NCI-H748 (cell line): ENCODE measurements at regions not wholly inside any gene's neighbourhood (a gene's known extent, or its start where the extent isn't known, plus 50 kb on each side); places are given as distances from the start of the nearest gene placed in this dataset.

ENCODE experiments used
- DNase-seq: peaks from one replicate; lab custom pipeline; 2025; ENCODE audit not compliant: unreplicated experiment; lab: John Stamatoyannopoulos, UW

DNA sequence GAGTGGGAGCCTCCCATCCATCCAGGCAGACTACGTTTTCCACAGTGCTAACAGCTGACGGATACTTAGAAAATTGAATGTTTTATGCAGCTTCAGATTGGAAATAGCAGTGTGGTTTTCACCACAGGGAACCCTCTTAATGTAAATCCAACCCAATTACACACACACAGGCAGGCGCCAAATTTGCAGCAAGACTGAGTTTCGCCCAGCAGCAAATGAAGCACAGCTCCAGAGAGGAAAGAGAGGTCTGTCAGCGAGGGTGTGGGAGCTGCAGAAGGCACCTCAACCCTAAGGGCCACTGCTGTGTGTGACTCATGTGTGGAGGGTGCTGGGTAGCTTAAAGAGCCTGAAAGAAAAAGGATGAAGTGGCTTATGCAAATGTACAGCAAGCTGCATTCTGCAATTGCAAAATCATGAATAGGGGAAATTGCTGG is 365.7 kb downstream of the MAFB start:
- DNase-seq, result peak; percentile 61

DNA sequence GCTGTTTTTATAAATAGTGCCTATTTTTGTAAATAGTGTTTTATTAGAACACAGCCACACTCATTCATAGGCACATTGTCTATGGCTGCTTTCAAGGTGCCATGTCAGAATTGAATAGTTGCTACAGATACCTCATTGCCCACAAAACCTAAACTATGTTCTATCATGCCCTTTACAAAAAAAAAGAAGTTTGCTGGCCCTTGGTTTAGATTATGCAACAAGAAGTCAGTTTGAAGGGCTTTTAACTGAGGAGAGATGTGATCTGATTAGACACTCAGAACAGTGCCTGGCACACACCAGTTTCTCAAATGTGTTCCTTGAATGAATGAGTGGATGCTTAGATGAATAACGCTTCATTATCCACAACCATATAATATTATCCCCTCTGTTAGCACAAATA is 366.1 kb downstream of the MAFB start:
- DNase-seq, result no peak

DNA sequence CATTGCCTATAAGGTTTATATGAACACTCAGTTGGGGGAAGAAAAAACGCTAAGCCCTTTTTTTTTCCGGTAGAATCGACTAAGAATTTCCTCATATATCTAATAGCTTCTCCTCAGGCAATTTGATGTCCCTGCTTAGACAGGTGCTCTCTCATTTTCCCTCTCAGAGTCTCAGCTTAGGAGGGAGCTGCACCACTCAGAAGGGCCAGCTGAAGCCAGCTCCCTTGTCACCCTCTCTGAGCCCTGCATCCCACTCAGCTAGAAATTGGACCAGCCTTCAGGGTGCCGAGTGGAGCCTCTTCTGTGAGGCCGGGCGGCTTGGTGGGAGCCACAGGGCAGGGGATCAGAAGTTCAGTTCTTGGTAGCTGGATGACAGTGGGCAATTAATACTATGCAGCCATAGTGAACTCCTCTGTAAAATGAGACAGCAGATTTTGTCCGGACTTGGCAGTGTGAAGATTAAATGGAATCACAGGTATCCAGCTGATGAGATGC is 368.5 kb downstream of the MAFB start:
- no peak for DNase-seq

DNA sequence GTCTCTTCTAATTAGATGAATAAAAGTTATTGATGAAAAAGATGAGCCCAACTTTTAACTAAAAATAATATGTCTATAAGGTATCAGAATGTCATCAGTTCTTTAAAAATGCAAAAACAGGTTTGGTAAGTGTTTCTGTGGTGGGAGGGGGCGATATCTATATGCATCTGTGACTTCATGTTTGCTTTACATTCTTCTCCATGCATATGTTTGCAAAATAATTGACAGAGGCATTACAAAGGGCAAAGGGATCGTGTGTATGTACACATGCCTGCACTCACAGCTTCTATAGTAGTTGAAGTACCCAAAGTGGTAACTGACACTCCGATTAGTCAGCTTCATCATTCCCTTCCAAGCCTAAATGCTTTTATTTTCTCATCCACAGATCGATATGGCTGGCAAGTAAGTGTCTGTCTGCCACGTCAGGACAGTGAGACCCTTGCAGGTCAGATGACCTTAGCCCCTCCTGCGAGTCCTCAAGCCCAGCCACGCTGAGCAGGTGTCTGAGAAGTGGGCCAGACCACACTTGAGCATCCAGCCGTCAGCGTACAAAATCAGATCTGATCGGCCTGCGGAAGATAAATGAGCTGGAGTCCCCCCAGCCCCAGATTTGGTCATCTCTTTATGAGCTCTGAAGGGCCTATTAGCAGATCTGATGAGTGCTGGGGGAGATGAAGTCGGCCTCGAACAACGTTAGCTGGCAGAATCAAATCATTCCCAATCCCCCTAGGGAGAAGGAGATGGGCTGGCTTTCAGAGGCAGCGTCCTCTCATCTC is 369.1 kb downstream of the MAFB start:
- peak; percentile 70 for DNase-seq

DNA sequence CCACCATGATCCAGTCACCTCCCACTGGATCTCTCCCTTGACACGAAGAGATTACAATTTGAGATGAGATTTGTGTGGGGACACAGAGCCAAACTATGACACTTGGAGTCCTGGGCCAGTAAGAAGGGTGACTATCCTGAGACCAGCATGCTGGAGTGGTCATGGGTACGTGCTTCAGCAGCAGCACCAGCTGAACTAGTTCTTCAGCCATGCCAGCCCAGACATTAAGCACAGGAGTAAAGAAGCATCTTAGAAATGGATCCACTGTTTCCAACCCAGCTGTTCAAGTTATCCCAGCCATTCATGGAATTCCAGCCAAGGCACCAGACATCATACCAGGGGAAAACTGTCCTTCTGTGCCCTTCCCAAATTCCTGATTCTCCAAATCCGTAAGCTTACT is 370.0 kb downstream of the MAFB start:
- DNase-seq, result no peak

DNA sequence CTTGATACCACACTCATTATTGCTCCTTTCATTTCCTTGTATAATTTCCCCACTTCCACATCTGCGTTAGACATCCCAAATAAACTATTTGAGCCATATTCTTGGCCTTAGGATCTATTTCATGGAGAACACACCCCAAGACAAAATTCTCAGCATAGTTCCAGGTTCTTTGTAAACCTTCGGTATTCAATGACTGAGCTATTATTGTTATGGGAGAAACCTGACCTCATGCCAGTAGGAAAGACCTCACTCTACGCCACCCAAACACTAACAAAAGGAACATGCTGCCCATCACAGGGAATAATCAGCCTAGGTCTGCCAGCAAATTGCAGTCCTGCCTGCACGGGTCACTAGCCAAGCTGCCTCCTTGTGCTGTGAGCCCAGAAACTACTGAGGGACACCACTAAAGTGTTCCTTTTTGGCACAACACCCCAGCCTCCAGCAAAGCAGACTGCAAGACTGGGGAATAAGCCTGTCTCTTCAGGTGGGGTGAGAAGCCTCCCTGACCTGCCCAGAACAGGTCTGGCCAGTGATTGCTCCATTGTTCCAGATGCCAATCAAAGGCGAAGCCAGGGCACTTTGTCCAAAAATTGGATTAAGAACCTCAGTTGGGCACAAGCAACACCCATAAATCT is 371.8 kb downstream of the MAFB start:
- DNase-seq, result no peak

DNA sequence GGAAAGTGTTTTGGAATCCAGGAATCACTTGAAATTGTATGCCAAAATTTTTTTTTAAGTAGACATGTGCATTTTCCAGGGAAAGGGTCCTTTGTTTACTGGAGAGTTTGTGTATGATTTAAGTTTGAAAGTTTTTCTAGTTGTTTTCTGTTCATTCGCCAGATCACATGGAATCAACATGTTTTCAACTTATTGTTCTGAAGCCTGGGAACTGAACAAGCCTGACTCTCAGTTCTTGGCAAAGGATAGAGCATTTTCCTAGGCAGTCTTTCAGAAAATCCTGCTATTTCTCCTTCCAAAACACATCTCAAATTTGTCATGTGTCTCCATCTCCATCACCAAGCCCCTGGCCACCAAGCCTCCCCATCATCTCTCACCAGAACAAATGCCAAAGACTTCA is 374.8 kb downstream of the MAFB start:
- no peak for DNase-seq

DNA sequence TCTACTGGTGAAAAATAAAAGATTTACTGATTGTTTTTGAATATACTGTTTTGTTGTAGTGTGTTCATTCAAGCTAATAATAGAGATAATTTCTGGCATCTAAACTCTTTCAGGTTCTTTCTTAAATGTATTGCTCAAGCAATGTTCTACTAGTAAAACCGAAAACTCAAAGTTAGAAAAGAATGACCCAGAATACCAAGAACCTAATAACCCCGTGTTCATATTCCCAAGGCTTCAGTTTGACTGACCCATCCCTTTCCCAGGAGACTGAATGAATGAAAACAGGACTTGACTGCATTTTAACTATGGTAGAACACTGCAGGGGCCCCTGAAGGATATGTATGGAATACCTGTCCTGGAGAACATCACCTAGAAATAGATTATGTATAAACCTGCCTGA is 375.3 kb downstream of the MAFB start:
- no peak for DNase-seq

DNA sequence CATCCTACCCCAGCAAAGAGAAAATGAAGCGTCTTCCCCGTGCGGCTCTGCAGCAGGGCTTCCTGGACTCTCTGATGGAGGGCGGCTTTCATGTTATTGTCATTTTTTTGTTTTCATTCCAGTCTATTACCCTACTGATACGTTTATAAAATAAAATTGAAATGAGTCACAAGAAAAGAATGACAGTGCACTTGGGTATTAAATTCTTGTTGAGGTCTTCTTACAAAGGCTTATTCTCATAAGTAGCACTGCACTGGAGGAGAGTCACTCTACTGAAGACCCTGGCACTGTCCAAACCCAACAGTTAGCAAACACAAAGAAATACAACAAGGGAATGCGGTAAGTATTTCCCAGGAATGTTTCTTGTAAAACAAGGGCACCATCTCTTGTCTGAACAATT is 379.3 kb downstream of the MAFB start:
- no peak for DNase-seq

DNA sequence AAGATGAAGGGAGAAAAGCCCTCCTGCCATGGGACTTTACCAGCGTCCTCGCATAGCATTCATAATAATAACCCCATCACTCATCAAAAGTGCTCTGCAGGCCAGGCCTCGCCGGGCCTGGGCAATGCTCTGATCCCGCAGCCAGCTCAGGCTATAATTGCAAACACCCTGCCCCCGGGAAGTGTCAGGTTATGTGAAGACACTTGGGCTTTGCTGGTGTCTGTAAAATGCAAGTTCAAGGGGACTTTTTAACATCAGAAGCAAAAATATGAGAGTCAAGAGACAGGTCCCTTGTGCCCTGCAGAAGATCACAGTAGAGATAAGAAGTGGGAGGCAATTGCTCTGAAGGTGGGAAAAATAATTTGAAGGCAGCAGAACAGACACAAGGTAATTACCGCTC is 381.0 kb downstream of the MAFB start:
- no peak for DNase-seq

DNA sequence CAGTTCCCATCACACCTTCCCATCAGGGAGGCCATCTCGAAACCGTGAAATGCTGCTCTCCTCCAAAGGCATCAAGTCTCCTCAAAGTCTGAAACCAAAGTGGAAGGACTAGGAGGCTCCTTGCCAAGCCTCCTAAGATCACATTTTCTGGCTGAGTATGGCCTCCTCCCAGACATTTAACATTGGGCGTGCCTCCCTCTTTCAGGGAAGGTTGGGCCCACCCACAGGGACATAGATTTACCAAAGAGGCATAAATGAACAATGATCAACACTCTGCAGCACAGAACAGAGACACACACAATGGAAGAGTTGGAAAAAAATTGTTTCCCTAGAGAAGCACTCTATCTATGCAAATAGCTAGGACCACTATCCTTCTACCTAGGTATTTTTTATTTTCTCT is 381.8 kb downstream of the MAFB start:
- no peak for DNase-seq

DNA sequence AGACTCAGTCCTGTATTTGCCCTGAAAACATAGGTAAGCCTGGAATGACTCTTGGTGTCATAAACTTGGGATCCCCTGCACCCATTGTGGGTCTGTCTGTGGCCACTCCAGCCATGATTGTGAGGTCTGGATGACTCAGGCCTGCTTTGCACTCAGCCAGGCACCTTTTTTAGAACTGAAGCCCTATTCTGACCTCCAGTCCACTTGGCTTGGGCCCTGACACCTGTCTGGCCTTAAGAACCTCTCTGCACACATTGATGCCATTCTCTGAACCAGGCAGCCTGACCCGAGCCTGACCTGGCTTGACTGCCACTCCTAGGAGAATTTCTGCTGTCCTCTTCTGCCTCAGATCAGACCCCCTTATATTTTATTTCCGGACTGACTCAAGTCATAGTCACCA is 383.7 kb downstream of the MAFB start:
- DNase-seq, result no peak

DNA sequence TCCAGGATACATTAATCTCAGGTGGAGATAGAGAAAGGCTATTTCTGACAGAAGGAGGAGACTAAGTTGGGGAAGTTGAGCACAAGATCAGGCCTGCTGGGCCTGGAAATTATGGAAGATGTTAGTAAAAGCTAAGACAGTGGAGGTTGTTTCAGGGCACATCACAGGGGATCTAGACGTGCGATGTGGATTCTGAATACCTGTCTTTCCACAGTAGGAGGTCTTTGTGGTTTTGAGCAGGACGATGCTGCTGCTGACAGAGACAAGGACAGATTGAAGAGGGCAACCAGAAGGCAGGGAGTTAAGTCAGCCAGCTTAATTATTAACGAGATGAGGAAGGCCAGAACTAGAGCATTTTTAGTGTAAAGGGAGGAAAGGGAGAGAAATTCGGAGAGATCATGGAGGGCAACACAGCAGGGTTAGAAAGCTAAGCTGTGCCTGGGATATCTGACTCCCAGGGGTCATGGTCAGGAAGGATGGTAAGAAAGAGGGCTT is 384.9 kb downstream of the MAFB start:
- no peak for DNase-seq

DNA sequence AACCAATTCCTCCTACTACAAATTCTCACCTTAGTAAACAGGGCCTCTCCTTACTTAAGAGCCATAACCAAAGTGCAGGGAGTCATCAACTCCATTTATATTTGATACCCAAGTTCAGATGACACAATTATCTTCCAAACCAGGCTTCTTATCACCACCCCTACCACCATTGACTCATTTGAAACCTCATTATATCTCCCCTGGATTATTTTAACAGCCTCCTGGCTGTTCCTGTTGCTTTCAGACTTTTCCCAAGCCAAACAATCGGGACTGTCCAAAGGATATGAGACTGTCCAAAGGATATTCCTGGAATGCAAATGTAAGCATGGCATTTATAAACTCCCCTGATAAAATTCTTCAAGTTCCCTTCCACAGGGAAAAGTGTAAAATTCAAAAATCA is 394.3 kb downstream of the MAFB start:
- DNase-seq, result no peak

DNA sequence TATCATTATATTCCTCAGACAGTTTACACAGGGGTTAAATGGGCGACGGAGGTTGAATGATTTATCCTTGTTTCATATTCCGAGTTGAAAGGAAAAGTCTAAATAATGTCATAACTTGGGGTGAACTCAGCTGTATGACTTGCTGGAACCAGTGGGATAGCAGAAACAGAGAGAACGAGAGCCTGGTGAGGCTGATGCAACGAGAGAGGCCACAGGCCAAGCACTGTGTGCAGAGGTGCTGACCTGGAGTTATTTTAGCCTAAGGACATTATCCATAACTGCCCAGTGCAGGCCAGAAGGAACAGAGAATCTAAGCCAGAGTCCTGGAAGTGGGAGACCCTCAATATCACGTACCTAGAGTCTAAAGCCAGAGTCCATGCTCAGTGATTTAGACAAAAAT is 394.9 kb downstream of the MAFB start:
- DNase-seq, result no peak

DNA sequence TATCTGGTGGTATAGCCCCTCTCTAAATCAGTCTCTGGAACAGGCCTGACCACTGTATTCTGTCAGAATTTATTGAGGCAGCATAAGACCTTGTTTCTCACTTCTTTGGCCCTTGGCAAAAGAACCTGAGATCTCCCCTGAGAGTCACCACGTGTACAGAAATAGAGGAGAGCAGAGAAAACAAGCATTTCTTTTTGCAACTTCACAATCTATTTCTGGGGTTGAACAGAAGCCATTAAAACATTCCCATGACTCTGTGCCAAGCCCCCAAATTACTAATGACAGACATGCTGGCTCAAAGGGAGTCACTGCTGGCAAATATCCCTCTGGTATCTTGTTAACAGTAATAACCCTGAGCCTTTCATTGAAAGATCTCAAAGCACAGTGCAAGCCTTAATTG is 395.3 kb downstream of the MAFB start:
- DNase-seq, result no peak

DNA sequence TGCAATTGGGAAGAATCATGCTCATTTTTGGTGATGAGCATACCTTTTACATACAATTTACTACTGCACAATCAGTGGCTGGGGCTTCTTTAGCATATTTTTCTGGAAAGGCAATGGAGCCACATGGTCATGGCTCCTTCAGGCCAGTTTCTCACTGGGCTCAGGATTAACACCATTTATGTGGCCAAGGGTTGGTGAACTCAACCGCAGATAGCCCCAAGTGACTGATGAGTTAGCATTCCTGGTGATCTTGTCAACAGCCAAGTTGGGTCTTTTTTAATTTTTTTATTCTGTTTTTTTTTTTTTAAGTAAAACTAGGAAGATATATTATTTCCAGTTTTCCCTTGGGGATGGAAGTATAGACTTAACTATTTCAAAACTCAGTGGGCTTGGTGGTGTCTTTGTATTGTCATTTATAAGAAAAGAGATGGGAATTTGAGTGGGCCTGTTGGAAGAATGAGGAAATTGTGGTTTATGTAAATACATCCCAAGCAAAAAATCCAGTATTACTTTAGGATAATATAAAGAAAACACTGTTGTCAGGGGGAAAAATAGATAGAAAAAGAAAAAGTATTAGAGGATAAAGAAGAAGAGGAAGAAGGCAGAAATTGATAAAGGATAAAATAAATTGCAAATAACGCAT is 397.4 kb downstream of the MAFB start:
- no peak for DNase-seq

DNA sequence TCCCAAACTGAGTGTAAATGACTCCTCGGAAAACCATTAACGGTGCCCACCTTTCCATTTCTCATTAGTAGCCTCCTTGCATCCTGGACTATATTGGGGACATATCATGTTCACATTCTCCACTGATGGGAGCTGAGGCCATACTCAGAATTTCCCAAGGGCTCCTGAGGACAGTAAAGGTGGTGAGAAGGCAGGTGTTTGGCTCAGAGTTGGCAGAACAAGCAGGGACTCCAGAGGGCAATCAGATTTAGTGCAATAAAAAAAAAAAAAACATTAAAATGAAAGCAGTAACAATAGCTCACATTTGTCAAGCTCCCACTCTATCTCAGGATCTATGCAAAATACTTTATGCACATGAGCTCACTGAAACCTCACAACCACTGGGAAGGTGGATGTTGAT is 401.4 kb downstream of the MAFB start:
- DNase-seq, result no peak

DNA sequence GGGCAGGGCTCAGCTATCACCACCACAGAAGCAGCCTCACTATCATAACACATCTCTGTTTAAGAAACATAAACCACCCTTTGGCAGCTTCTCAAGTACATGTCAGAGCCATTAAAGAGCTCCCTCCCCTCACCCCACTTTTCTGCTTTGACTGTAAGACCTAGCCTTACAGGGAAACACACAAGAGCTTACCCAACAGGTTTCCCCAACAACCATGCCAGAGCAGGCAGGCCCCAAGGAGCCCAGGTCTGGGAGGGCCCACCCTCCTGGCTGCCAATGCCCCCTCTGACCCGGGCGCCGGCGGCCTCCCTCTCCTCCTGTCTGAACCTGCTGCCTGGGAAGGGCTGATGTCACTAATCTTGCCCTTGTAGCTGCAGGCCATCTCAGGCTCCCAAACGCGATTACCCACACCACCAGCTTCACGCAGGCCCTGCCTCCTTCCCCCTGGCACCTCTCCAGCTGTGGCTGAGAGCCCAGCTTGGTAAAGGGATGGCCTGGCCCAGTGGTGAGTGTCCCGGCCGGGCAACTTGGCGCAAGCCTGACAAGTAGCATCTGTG is 402.0 kb downstream of the MAFB start:
- DNase-seq, result no peak

DNA sequence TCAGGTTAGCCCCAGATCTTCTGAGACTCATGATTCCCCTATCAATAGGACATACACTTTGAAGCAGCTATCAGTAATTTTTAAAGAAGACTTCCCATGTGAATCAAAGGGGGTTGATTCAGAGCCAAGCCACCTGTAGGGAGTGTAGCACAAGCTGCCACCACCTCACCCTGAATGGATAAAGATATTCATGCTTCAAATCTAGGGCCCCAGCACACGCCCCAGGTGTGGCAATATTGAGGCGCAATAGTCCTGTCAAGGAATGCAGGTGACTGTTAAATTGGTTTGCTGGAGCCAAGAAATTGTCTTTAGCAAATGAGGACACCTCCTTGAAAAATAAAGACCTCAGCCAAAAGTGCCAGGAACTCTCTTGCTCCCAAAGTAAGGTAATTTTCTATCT is 404.4 kb downstream of the MAFB start:
- no peak for DNase-seq

DNA sequence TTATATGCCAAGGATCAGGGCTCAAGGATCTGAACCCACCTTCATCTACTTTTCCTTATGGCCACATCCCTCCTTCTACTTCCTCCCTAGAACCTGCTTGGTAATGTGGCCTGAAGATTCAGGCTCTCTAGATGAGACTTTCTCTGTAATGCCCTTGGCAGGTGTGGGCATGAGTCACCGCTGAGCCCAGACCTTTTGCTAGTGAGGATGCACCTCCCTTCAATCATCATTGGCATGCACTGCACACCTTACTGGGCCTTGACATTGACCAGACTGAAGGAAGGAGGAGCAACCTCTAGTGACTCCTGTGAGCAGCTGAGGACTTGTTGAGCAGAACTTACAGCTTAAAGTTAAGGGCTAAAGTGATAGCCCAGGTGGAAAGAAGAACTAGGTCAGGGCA is 405.3 kb downstream of the MAFB start:
- no peak for DNase-seq

DNA sequence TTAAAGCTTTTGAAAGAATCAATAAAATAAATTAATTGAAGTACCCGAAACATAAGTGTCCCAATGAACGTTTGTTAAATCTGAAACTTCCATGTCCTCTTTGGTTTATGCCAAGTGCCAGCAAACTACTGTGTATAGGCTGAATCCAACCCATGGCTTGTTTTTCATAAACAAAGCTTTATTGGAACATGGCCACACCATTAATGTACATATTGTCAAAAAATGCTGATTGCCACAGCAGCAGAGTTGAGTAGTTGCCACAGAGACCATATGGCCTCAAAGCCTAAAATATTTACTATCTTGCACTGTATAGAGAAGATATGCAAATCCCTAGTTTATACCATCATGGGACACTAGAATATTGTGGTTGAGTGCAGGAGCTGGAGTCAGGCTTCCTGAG is 406.1 kb downstream of the MAFB start:
- DNase-seq, result no peak
